ENCODE measurements at regions not wholly inside any gene's neighbourhood (a gene's known extent, or its start where the extent isn't known, plus 50 kb on each side); places are given as distances from the start of the nearest gene placed in this dataset.
"Not testable (repeated sequence)": the region's sequence is repeated elsewhere in the genome, so short reads cannot be mapped to it uniquely, and the experiment has no call there.

GRCh38 chr12:19746471-19746870 is 307.2 kb downstream of the AEBP2 start:
- Histone ChIP-seq H3K27ac (no peak overlapping the region), H3K9me3 (replicated peaks) (no peaks in the 10 kb centered on the region; the same call in 1 of the 2 replicates), H3K4me3 (no peak overlapping the region), H3K27me3 (no peaks in the 10 kb centered on the region), H3K36me3 (no peaks in the 10 kb centered on the region), H3K4me1 (peaks cover 4% of the 10 kb centered on the region; the same call in 1 of the 2 replicates)
- DNase-seq = no peak

- Histone ChIP-seq H3K27me3 (no peaks in the 10 kb centered on the region), H3K36me3 (no peaks in the 10 kb centered on the region), H3K9me3 (replicated peaks) (no peaks in the 10 kb centered on the region; the same call in 1 of the 2 replicates), H3K27ac (no peak overlapping the region), H3K4me1 (no peaks in the 10 kb centered on the region; the same call in 1 of the 2 replicates), H3K4me3 (no peak overlapping the region)
- no peak for DNase-seq
These were observed 310.7 kb downstream of the AEBP2 start for GRCh38 chr12:19749906-19750574.

DNA sequence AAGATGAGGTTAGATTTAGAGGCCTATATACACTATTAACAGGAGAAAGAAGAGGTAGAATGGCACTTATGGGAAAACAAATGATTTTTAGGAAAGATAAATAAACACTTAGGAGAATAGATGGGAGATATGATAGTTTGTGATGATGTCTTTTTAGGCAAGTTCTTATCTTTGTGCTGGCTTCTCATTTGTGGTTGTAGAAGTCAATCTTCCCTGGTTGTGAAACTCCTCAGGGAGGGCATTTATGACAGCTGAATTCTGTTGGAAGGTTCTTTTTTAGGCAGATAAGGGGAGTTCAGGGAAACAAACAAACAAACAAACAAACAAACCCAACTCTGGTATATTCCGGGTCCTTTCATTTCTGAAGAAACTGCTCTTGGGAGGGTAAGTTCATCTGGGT is 311.8 kb downstream of the AEBP2 start:
- Histone ChIP-seq H3K36me3 (no peaks in the 10 kb centered on the region), H3K27me3 (no peaks in the 10 kb centered on the region), H3K27ac (no peak overlapping the region), H3K4me1 (no peaks in the 10 kb centered on the region; the same call in 1 of the 2 replicates), H3K4me3 (no peak overlapping the region), H3K9me3 (replicated peaks) (no peaks in the 10 kb centered on the region; the same call in 1 of the 2 replicates)
- DNase-seq = no peak

DNA sequence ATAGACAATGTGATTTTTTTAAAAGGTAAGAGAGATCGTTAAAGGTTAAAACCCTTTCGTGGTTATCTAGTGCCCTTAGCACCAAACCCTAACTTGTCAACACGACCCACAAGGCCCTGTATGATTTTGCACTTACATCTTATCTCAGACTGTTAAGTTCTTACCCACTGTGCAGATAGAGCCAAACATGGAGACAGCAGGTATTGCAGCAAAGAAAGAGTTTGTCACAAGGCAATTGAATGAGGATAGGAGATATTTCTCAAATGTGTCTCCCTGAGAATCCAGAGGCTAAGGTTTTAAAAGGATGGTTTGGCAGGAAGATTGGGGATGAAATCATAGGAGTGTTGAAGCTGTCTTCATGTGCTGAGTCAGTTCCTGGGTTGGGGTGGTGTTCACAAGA is 313.4 kb downstream of the AEBP2 start:
- no peak for DNase-seq
- Histone ChIP-seq H3K27me3 (no peaks in the 10 kb centered on the region), H3K27ac (no peak overlapping the region), H3K4me3 (no peak overlapping the region), H3K4me1 (no peaks in the 10 kb centered on the region), H3K36me3 (no peaks in the 10 kb centered on the region), H3K9me3 (replicated peaks) (no peaks in the 10 kb centered on the region)

- no peaks in the 10 kb centered on the region for H3K9me3 ChIP-seq (replicated peaks)
- H3K36me3 ChIP-seq = no peaks in the 10 kb centered on the region
- H3K27me3 ChIP-seq = no peaks in the 10 kb centered on the region
- no peak overlapping the region for H3K27ac ChIP-seq
- no peaks in the 10 kb centered on the region for H3K4me1 ChIP-seq
- no peak overlapping the region for H3K4me3 ChIP-seq
- DNase-seq = no peak
These were observed 315.8 kb downstream of the AEBP2 start for GRCh38 chr12:19755136-19755535.

DNA sequence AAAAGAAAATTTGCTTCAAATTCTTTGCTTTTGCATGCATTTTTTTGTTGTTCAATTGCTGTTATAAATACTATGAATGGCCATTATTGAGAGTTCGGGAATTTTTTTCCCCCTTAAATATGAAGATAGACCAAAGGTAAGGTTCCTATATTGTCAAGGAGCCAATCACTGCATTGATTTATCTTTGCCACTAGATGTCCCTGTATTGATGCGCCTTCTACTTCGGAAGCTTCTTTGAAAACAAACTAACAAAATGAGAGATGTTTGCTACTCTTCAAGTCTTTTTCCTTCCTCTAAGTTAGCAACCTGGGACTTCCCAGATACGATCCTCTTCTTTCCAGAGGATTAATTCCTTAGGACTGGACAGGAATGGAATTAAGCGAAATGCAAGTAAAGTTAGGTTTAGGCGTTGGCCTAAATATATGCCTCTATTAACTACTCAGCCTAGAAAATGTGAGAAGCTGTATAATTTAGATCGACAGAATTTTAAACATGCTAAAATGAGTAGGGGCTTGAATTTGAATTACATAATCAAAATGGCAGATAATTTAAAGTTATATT is 318.1 kb downstream of the AEBP2 start:
- no peak overlapping the region for H3K27ac ChIP-seq
- no peak overlapping the region for H3K4me3 ChIP-seq
- no peaks in the 10 kb centered on the region for H3K27me3 ChIP-seq
- H3K36me3 ChIP-seq = no peaks in the 10 kb centered on the region
- H3K4me1 ChIP-seq = no peaks in the 10 kb centered on the region
- no peaks in the 10 kb centered on the region for H3K9me3 ChIP-seq (replicated peaks)
- peak in 1 of 2 experiments; percentile 57 for DNase-seq

DNA sequence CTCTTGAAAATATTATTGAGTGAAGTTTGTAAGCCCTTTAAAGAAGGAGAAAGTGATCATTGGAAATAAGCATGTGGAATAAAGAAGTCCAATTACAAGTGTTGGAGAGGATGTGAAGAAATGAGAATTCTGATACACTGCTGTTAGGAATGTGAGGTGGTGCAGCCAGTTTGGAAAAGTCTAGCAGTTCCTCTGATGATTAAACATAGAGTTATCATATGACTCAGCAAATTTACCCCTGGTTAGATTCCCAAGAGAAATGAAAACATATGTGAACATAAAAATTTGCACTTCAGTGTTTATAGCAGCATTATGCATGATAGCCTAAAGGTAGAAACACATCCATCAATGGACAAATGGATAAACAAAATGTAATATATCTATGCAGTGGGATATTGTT is 319.9 kb downstream of the AEBP2 start:
- Histone ChIP-seq H3K27ac (no peak overlapping the region), H3K27me3 (no peaks in the 10 kb centered on the region), H3K4me1 (no peaks in the 10 kb centered on the region), H3K9me3 (replicated peaks) (0 out of 2 replicates have a peak, but pooled peaks cover 4% of the 10 kb centered on the region), H3K36me3 (no peaks in the 10 kb centered on the region), H3K4me3 (no peak overlapping the region)
- no peak for DNase-seq

DNA sequence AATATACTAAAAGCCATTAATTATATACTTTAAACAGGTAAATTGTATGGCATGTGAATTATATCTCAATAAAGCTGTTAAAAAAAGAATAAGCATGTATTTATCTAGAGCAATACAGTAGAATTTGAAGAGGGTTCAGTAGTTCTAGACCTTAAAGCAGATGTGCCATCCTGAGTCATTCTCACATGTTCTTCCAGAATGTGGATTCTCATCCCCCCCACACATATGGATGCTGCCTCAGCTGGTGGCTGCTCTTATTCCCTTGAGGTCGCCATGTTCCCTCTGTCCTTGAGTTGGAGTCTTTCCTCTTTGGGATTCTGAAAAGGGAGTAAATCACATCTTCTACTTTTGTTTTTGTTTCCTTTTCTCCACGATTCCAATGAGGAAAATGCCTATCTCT is 321.3 kb downstream of the AEBP2 start:
- no peak overlapping the region for H3K27ac ChIP-seq
- no peaks in the 10 kb centered on the region for H3K27me3 ChIP-seq
- 0 out of 2 replicates have a peak, but pooled peaks cover 4% of the 10 kb centered on the region for H3K9me3 ChIP-seq (replicated peaks)
- DNase-seq = no peak
- H3K4me3 ChIP-seq = no peak overlapping the region
- H3K4me1 ChIP-seq = no peaks in the 10 kb centered on the region
- no peaks in the 10 kb centered on the region for H3K36me3 ChIP-seq

GRCh38 chr12:19761463-19761862 is 322.2 kb downstream of the AEBP2 start:
- no peaks in the 10 kb centered on the region for H3K36me3 ChIP-seq
- no peaks in the 10 kb centered on the region for H3K4me1 ChIP-seq
- H3K4me3 ChIP-seq = no peak overlapping the region
- H3K27me3 ChIP-seq = no peaks in the 10 kb centered on the region
- no peak for DNase-seq
- 0 out of 2 replicates have a peak, but pooled peaks cover 4% of the 10 kb centered on the region for H3K9me3 ChIP-seq (replicated peaks)
- H3K27ac ChIP-seq = no peak overlapping the region

DNA sequence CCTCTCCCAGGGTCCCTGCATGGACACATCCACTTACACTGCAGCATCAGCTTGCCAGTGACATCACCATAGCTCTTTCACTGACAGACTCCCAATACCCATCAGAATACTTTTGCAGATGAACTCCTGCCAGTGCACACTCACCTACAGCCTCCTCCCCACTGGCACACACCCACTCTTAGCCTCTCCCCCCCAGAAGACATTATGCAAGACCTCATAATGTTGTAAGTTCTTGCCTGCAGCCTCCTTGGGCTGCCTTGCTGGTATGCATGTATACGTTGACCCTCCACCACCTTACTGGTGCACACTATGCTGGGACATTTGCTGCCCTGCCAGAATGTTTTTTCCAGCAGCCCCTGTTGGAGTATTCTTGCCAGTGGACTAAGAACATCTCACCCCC is 324.2 kb downstream of the AEBP2 start:
- no peak for DNase-seq
- Histone ChIP-seq H3K27me3 (no peaks in the 10 kb centered on the region), H3K4me3 (no peak overlapping the region), H3K4me1 (no peaks in the 10 kb centered on the region), H3K36me3 (no peaks in the 10 kb centered on the region), H3K27ac (no peak overlapping the region), H3K9me3 (replicated peaks) (0 out of 2 replicates have a peak, but pooled peaks cover 4% of the 10 kb centered on the region)

DNA sequence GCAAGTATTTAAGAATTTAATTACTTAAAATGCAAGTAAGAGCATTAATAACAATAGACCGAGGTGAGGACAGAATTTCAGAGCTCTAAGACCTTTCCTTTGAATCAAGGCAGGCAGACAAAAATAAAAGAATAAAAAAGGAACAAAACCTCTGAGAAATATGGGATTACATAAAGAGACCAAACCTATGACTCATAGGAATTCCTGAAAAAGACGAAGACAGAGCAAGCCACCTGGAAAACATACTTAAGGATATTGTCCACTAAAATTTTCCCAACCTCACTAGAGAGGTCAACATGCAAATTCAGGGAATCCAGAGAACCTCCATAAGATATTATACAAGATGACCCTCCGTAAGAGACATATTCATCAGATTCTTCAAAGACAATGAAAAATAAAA is 325.1 kb downstream of the AEBP2 start:
- Histone ChIP-seq H3K36me3 (no peaks in the 10 kb centered on the region), H3K4me3 (no peak overlapping the region), H3K27me3 (no peaks in the 10 kb centered on the region), H3K4me1 (no peaks in the 10 kb centered on the region), H3K27ac (no peak overlapping the region), H3K9me3 (replicated peaks) (0 out of 2 replicates have a peak, but pooled peaks cover 4% of the 10 kb centered on the region)
- DNase-seq = no peak

GRCh38 chr12:19771858-19772257 is 332.6 kb downstream of the AEBP2 start:
- H3K36me3 ChIP-seq = no peaks in the 10 kb centered on the region
- H3K4me1 ChIP-seq = no peaks in the 10 kb centered on the region
- no peaks in the 10 kb centered on the region for H3K27me3 ChIP-seq
- no peak overlapping the region for H3K27ac ChIP-seq
- DNase-seq = no peak
- no peaks in the 10 kb centered on the region for H3K9me3 ChIP-seq (replicated peaks)
- no peak overlapping the region for H3K4me3 ChIP-seq

DNA sequence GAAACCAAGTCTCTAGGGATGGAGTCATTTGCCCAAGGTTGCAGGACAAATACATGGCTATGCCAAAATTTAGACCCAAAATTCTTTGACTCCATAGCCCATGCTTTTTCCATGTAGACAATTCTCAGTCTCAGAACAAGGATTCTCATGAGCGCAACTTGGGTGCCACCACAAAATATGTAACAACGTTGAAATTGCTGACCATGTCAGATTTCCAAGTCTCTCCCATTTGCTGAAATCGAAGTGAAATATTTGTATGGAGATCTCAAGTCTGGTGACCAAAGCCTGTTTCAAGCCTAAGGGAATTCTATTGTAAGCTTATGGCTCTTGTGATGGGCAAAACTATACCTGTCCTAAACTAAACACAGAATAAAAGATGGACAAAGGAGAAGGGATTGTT is 333.5 kb downstream of the AEBP2 start:
- DNase-seq = no peak
- Histone ChIP-seq H3K4me3 (no peak overlapping the region), H3K4me1 (no peaks in the 10 kb centered on the region), H3K9me3 (replicated peaks) (no peaks in the 10 kb centered on the region), H3K36me3 (no peaks in the 10 kb centered on the region), H3K27ac (no peak overlapping the region), H3K27me3 (no peaks in the 10 kb centered on the region)

DNA sequence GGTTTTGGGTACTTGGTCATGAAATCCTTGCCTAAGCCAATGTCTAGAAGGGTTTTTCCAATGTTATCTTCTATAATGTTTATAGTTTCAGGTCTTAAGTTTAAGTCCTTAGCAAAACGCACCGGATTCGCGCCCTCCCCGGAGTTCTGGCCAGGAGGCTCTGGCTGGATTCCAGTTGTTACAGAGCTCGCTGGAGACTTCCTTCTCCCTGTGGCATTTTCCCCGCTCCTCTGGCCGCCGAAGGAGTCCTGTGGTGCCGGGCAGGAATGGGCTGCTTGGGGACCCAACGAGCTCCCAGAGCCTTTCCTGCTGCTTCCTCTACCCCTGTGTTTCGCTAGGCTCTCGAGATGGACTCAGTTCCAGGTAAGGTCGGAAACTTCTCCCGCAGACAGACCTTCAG is 335.9 kb downstream of the AEBP2 start:
- no peaks in the 10 kb centered on the region for H3K9me3 ChIP-seq (replicated peaks)
- H3K4me3 ChIP-seq = no peak overlapping the region

DNA sequence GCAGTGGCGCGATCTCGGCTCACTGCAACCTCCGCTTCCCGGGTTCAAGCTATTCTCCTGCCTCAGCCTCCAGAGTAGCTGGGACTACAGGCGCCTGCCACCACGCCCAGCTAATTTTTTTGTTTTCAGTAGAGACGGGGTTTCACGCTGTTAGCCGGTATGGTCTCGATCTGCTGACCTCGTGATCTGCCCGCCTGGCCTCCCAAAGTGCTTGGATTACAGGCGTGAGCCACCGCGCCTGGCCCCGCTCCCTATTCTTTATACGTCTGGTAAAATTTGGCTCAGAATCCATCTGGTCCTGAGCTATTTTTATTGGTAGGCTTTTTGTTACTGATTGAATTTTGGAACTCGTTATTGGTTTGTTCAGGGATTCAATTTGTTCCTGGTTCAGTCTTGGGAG is 336.7 kb downstream of the AEBP2 start:
- H3K4me1 ChIP-seq; H3K4me3 ChIP-seq; H3K27me3 ChIP-seq; H3K27ac ChIP-seq; H3K9me3 ChIP-seq (replicated peaks); DNase-seq; H3K36me3 ChIP-seq: not testable (repeated sequence)

More for the DNA sequence above, 335.9 kb downstream of the AEBP2 start:
- Histone ChIP-seq H3K27ac (no peak overlapping the region), H3K36me3 (no peaks in the 10 kb centered on the region), H3K27me3 (no peaks in the 10 kb centered on the region), H3K4me1 (no peaks in the 10 kb centered on the region)
- no peak for DNase-seq

GRCh38 chr12:19778172-19778571 is 338.9 kb downstream of the AEBP2 start:
- Histone ChIP-seq H3K4me3 (no peak overlapping the region), H3K27ac (no peak overlapping the region)
- DNase-seq = no peak

More at GRCh38 chr12:19778172-19778571, 338.9 kb downstream of the AEBP2 start:
- Histone ChIP-seq H3K36me3 (no peaks in the 10 kb centered on the region), H3K9me3 (replicated peaks) (no peaks in the 10 kb centered on the region), H3K27me3 (no peaks in the 10 kb centered on the region), H3K4me1 (no peaks in the 10 kb centered on the region)
